ENCODE measurements at regions not wholly inside any gene's neighbourhood (a gene's known extent, or its start where the extent isn't known, plus 50 kb on each side); places are given as distances from the start of the nearest gene placed in this dataset.

- DNase-seq (ENCODE audit: low spot score in 2 of 2) (no peak), ATAC-seq (no peak)
- Mint-ChIP-seq H3K9me3 (no peaks in the 10 kb centered on the region), H3K36me3 (no peaks in the 10 kb centered on the region), H3K27ac (no peak overlapping the region)
Measured at GRCh38 chrX:5449323-5449722, 779.3 kb downstream of the NLGN4X start.

GRCh38 chrX:5431823-5432222, 796.8 kb downstream of the NLGN4X start:
- H3K9me3 Mint-ChIP-seq = peaks cover 4 to 6% of the 10 kb centered on the region in 2 donors
- no peak overlapping the region for H3K27ac Mint-ChIP-seq
- DNase-seq (ENCODE audit: low spot score in 2 of 2) = no peak
- H3K36me3 Mint-ChIP-seq = no peaks in the 10 kb centered on the region
- no peak for ATAC-seq

- DNase-seq (ENCODE audit: low spot score in 2 of 2) (no peak), ATAC-seq (no peak)
- Mint-ChIP-seq H3K9me3 (peaks cover 7 to 21% of the 10 kb centered on the region in 2 donors), H3K27ac (no peak overlapping the region), H3K36me3 (peaks cover 0 to 4% of the 10 kb centered on the region in 2 donors)
Measured at GRCh38 chrX:5425119-5425518, 803.5 kb downstream of the NLGN4X start.

GRCh38 chrX:5417381-5417780, 811.3 kb downstream of the NLGN4X start:
- DNase-seq (ENCODE audit: low spot score in 2 of 2) = no peak
- ATAC-seq = no peak
- Mint-ChIP-seq H3K27ac (no peak overlapping the region), H3K36me3 (no peaks in the 10 kb centered on the region), H3K9me3 (peaks cover 0 to 2% of the 10 kb centered on the region in 2 donors)

GRCh38 chrX:5415738-5416137, 812.9 kb downstream of the NLGN4X start:
- no peak for ATAC-seq
- DNase-seq (ENCODE audit: low spot score in 2 of 2) = no peak
- Mint-ChIP-seq H3K27ac (no peak overlapping the region), H3K9me3 (peaks cover 0 to 4% of the 10 kb centered on the region in 2 donors), H3K36me3 (no peaks in the 10 kb centered on the region)

DNA sequence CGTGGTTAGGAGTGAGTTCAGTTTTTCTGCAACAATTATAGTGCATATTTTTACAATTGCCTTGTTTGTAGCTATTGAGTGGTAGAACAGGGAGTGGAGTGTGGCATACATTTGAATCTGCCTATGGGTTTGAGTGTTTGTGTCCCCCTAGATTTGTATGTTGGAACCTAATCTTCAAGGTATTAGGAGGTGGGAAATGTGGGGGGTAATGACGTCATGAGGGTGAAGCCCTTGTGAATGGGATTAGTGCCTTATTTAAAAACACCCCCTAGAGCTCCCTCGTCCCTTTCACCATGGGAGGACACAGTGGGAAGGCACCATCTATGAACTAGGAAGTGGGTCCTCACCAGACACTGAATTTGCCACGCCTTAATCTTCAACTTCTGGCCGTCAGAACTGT, 819.6 kb downstream of the NLGN4X start:
- no peak for DNase-seq (ENCODE audit: low spot score in 2 of 2)
- peaks cover 0 to 4% of the 10 kb centered on the region in 2 donors for H3K9me3 Mint-ChIP-seq
- H3K36me3 Mint-ChIP-seq = no peaks in the 10 kb centered on the region
- no peak for ATAC-seq
- no peak overlapping the region for H3K27ac Mint-ChIP-seq

GRCh38 chrX:5402461-5402860, 826.2 kb downstream of the NLGN4X start:
- no peak overlapping the region for H3K27ac Mint-ChIP-seq
- DNase-seq (ENCODE audit: low spot score in 2 of 2) = no peak
- H3K9me3 Mint-ChIP-seq = no peaks in the 10 kb centered on the region
- no peak for ATAC-seq
- no peaks in the 10 kb centered on the region for H3K36me3 Mint-ChIP-seq

DNA sequence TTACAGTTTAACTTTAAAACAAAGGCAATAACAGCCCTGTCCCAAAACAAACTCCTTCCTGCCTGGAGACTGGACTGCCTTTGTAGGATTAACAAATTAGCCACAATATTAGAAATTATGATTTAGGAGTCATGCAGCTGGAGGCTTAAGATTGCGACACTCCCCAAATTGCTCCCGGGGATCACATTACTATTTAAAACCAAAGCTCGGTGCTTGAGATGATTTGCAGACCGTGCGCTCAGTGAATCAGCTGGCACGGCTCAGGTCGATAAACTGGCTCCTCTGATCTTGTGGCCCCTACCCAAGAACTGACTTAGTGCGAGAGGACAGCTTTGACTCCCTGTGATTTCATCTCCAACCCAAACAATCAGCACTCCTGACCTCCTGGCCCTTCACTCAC, 829.3 kb downstream of the NLGN4X start:
- Mint-ChIP-seq H3K27ac (no peak overlapping the region), H3K36me3 (no peaks in the 10 kb centered on the region), H3K9me3 (peaks cover 4% of the 10 kb centered on the region in 2 donors)
- ATAC-seq (no peak), DNase-seq (ENCODE audit: low spot score in 2 of 2) (no peak)

GRCh38 chrX:5397409-5397808, 831.3 kb downstream of the NLGN4X start:
- Mint-ChIP-seq H3K36me3 (no peaks in the 10 kb centered on the region), H3K27ac (no peak overlapping the region), H3K9me3 (peaks cover 4% of the 10 kb centered on the region in 2 donors)
- DNase-seq (ENCODE audit: low spot score in 2 of 2) = no peak
- no peak for ATAC-seq

DNA sequence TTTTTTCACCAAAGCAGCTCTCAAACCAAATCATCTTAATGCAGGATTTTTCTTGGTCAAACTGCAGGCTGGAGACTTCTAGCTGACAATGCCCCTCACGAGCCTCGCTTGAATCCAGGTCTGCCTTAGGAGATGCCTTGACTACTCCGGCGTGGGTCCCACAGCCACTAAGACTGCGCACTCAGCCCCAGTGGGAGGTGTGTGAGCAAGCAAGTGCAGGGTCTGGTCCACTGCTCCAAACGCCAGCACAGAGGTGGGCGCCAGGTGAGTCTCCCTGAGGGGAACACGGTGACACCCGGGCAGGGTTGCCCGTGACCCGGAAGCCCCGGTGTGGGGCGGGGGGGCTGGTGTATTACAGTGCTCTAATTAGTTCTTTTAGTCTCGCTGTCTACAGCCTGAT, 838.3 kb downstream of the NLGN4X start:
- Mint-ChIP-seq H3K36me3 (no peaks in the 10 kb centered on the region), H3K9me3 (peaks cover 4 to 8% of the 10 kb centered on the region in 2 donors), H3K27ac (no peak overlapping the region)
- ATAC-seq = no peak
- DNase-seq (ENCODE audit: low spot score in 2 of 2) = no peak

DNA sequence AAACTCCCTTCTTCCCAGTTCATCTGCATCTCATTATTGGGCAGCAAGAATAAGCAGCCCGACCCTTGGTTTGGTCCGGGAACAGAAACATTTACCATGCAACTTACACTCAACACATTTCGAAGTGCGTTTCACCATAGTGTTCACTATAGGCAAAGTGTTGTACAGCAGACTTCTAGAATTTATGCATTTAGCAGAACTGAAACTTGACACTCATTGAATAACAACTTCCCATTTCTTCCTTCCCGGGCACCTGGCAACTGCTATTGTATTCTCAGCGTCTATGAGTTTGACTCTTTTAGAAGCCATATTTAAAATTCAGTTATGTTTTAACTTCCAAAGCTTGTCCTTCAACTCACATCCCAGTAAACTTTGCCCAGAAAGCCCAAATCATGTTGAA, 840.6 kb downstream of the NLGN4X start:
- Mint-ChIP-seq H3K27ac (no peak overlapping the region), H3K36me3 (no peaks in the 10 kb centered on the region), H3K9me3 (peaks cover 0 to 4% of the 10 kb centered on the region in 2 donors)
- ATAC-seq = no peak
- no peak for DNase-seq (ENCODE audit: low spot score in 2 of 2)

- ATAC-seq (no peak), DNase-seq (ENCODE audit: low spot score in 2 of 2) (no peak)
- Mint-ChIP-seq H3K36me3 (no peaks in the 10 kb centered on the region), H3K9me3 (no peaks in the 10 kb centered on the region), H3K27ac (no peak overlapping the region)
Measured at GRCh38 chrX:5380426-5380825, 848.2 kb downstream of the NLGN4X start.

- no peak for ATAC-seq
- H3K36me3 Mint-ChIP-seq = no peaks in the 10 kb centered on the region
- no peak overlapping the region for H3K27ac Mint-ChIP-seq
- no peak for DNase-seq (ENCODE audit: low spot score in 2 of 2)
- peaks cover 7 to 9% of the 10 kb centered on the region in 2 donors for H3K9me3 Mint-ChIP-seq
Measured at GRCh38 chrX:5341902-5342301, 886.8 kb downstream of the NLGN4X start.

DNA sequence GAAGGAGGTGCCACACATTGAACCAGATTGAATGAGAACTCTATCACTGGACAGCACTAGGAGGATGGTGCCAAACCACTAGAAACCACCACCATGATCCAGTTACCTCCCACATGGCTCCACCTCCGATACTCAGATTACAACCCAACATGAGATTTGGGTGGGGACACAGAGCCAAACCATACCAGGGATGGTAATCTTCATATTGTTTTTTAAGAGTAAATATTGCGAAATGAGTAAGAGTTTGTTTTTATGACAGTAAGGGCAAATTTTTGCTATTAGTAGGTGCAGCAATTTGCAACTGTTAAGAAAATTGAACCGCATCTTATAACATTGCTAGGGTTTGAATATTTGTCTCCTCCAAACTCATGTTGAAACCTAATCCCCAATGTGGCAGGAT, 891.5 kb downstream of the NLGN4X start:
- ATAC-seq (no peak), DNase-seq (ENCODE audit: low spot score in 2 of 2) (no peak)
- Mint-ChIP-seq H3K36me3 (no peaks in the 10 kb centered on the region), H3K9me3 (peaks cover 3 to 8% of the 10 kb centered on the region in 2 donors), H3K27ac (no peak overlapping the region)

GRCh38 chrX:5324546-5324945, 904.1 kb downstream of the NLGN4X start:
- ATAC-seq (no peak), DNase-seq (ENCODE audit: low spot score in 2 of 2) (no peak)
- Mint-ChIP-seq H3K9me3 (no peaks in the 10 kb centered on the region), H3K27ac (no peak overlapping the region), H3K36me3 (no peaks in the 10 kb centered on the region)

DNA sequence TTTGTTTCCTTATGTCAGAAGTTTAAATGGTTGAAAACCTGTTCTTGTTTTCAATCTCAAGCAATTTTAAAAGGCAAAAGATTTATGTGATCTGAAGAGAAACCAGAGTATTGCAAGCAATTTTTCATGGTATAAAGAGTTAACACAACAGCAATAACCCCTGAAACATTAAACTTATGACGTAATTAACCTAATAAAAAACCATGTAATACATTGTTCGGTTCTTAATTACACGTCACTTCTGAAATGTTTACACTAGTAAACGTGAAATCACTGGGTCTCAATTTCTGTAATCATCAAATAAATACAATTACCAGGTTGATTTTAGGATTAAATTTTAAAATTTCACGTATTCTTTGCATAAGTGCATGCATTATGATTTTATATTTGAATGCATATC, 914.5 kb downstream of the NLGN4X start:
- Mint-ChIP-seq H3K36me3 (no peaks in the 10 kb centered on the region), H3K27ac (no peak overlapping the region), H3K9me3 (no peaks in the 10 kb centered on the region)
- ATAC-seq (no peak), DNase-seq (ENCODE audit: low spot score in 2 of 2) (no peak)

DNA sequence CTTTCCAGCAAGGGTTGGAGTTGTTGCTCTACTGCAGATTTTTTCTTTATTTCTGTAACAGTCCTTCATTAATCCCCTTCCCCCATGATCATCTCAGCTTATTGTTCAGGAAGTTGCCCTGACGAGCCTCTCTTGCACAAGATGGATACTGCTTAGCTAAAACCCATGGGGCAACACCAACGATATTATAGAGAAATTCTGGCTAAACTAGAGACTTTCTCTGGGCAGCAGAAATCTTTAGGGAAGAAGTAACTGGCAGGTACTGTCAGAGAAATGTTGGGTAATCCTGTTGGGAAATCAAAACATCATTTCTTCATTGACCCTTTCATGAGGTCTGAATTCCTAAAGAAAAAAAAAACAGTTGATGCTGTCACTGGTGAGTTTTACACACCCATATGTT, 921.3 kb downstream of the NLGN4X start:
- Mint-ChIP-seq H3K36me3 (no peaks in the 10 kb centered on the region), H3K9me3 (no peaks in the 10 kb centered on the region), H3K27ac (no peak overlapping the region)
- DNase-seq (ENCODE audit: low spot score in 2 of 2) = no peak
- no peak for ATAC-seq

GRCh38 chrX:5306654-5307121, 922.0 kb downstream of the NLGN4X start:
- H3K36me3 Mint-ChIP-seq = no peaks in the 10 kb centered on the region
- no peak for DNase-seq (ENCODE audit: low spot score in 2 of 2)
- H3K9me3 Mint-ChIP-seq = no peaks in the 10 kb centered on the region
- ATAC-seq = no peak
- H3K27ac Mint-ChIP-seq = no peak overlapping the region

- H3K9me3 Mint-ChIP-seq = no peaks in the 10 kb centered on the region
- DNase-seq (ENCODE audit: low spot score in 2 of 2) (no peak), ATAC-seq (no peak)
- no peaks in the 10 kb centered on the region for H3K36me3 Mint-ChIP-seq
- no peak overlapping the region for H3K27ac Mint-ChIP-seq
Measured at GRCh38 chrX:5305452-5305851, 923.2 kb downstream of the NLGN4X start.
